ENCODE measurements at regions not wholly inside any gene's neighbourhood (a gene's known extent, or its start where the extent isn't known, plus 50 kb on each side); places are given as distances from the start of the nearest gene placed in this dataset.

- no peaks in the 10 kb centered on the region for H3K36me3 ChIP-seq (ENCODE audit: insufficient read depth, low read length)
- no peak overlapping the region for H3K4me3 ChIP-seq (ENCODE audit: low read depth in 1 of 2, low read length in 2 of 2)
- H3K79me2 ChIP-seq (ENCODE audit: insufficient read depth, low read length): no peaks in the 10 kb centered on the region
- no peak for ATAC-seq (ENCODE audit: insufficient read depth, low read depth)
- no peak for DNase-seq
- no peak overlapping the region for H3K4me2 ChIP-seq (ENCODE audit: insufficient read depth, low read length)
- H3K4me1 ChIP-seq (ENCODE audit: insufficient read depth, low read length): no peaks in the 10 kb centered on the region
- no peaks in the 10 kb centered on the region for H3K9me3 ChIP-seq (ENCODE audit: insufficient read depth, low read length, severe bottlenecking)
- H4K20me1 ChIP-seq (ENCODE audit: insufficient read depth, low read length): no peaks in the 10 kb centered on the region
- H2AFZ ChIP-seq (ENCODE audit: low read depth, low read length): no peak overlapping the region
- no peak for TF ChIP-seq EZH2 (IDR thresholded peaks at IDR 0.05; ENCODE audit: borderline replicate concordance, low read depth, low read length, severe bottlenecking)
- TF ChIP-seq, protein P1, sequence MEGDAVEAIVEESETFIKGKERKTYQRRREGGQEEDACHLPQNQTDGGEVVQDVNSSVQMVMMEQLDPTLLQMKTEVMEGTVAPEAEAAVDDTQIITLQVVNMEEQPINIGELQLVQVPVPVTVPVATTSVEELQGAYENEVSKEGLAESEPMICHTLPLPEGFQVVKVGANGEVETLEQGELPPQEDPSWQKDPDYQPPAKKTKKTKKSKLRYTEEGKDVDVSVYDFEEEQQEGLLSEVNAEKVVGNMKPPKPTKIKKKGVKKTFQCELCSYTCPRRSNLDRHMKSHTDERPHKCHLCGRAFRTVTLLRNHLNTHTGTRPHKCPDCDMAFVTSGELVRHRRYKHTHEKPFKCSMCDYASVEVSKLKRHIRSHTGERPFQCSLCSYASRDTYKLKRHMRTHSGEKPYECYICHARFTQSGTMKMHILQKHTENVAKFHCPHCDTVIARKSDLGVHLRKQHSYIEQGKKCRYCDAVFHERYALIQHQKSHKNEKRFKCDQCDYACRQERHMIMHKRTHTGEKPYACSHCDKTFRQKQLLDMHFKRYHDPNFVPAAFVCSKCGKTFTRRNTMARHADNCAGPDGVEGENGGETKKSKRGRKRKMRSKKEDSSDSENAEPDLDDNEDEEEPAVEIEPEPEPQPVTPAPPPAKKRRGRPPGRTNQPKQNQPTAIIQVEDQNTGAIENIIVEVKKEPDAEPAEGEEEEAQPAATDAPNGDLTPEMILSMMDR (IDR thresholded peaks at IDR 0.05; ENCODE audit: borderline replicate concordance, extremely low read depth, low read length, poor library complexity, severe bottlenecking): no peak
- no peaks in the 10 kb centered on the region for H3K27me3 ChIP-seq (ENCODE audit: insufficient read depth, low read length, poor library complexity)
- H3K27ac ChIP-seq (ENCODE audit: low read length): no peak overlapping the region
- H3K9ac ChIP-seq (ENCODE audit: low read depth, low read length): no peak overlapping the region
Measured at GRCh38 chr9:115687356-115687755, 466.2 kb upstream of the PAPPA start.

GRCh38 chr9:115689331-115689730 is 464.3 kb upstream of the PAPPA start:
- no peak overlapping the region for H2AFZ ChIP-seq (ENCODE audit: low read depth, low read length)
- H3K36me3 ChIP-seq (ENCODE audit: insufficient read depth, low read length): no peaks in the 10 kb centered on the region
- TF ChIP-seq, protein P1 (IDR thresholded peaks at IDR 0.05; ENCODE audit: borderline replicate concordance, extremely low read depth, low read length, poor library complexity, severe bottlenecking): no peak
- no peak for TF ChIP-seq EZH2 (IDR thresholded peaks at IDR 0.05; ENCODE audit: borderline replicate concordance, low read depth, low read length, severe bottlenecking)
- no peak overlapping the region for H3K9ac ChIP-seq (ENCODE audit: low read depth, low read length)
- no peaks in the 10 kb centered on the region for H3K4me1 ChIP-seq (ENCODE audit: insufficient read depth, low read length)
- no peaks in the 10 kb centered on the region for H3K9me3 ChIP-seq (ENCODE audit: insufficient read depth, low read length, severe bottlenecking)
- no peak for ATAC-seq (ENCODE audit: insufficient read depth, low read depth)
- no peaks in the 10 kb centered on the region for H3K79me2 ChIP-seq (ENCODE audit: insufficient read depth, low read length)
- no peak overlapping the region for H3K4me3 ChIP-seq (ENCODE audit: low read depth in 1 of 2, low read length in 2 of 2)
- DNase-seq: no peak
- H4K20me1 ChIP-seq (ENCODE audit: insufficient read depth, low read length): no peaks in the 10 kb centered on the region
- no peak overlapping the region for H3K27ac ChIP-seq (ENCODE audit: low read length)
- H3K27me3 ChIP-seq (ENCODE audit: insufficient read depth, low read length, poor library complexity): no peaks in the 10 kb centered on the region
- H3K4me2 ChIP-seq (ENCODE audit: insufficient read depth, low read length): no peak overlapping the region

GRCh38 chr9:115690786-115691496 is 462.6 kb upstream of the PAPPA start:
- Histone ChIP-seq H3K79me2 (ENCODE audit: insufficient read depth, low read length) (no peaks in the 10 kb centered on the region), H3K9ac (ENCODE audit: low read depth, low read length) (no peak overlapping the region), H3K4me2 (ENCODE audit: insufficient read depth, low read length) (no peak overlapping the region), H3K9me3 (ENCODE audit: insufficient read depth, low read length, severe bottlenecking) (no peaks in the 10 kb centered on the region), H2AFZ (ENCODE audit: low read depth, low read length) (no peak overlapping the region), H3K4me1 (ENCODE audit: insufficient read depth, low read length) (no peaks in the 10 kb centered on the region), H3K4me3 (ENCODE audit: low read depth in 1 of 2, low read length in 2 of 2) (no peak overlapping the region), H3K27me3 (ENCODE audit: insufficient read depth, low read length, poor library complexity) (no peaks in the 10 kb centered on the region), H4K20me1 (ENCODE audit: insufficient read depth, low read length) (no peaks in the 10 kb centered on the region), H3K36me3 (ENCODE audit: insufficient read depth, low read length) (no peaks in the 10 kb centered on the region), H3K27ac (ENCODE audit: low read length) (no peak overlapping the region)
- TF ChIP-seq, protein P1 (IDR thresholded peaks at IDR 0.05; ENCODE audit: borderline replicate concordance, extremely low read depth, low read length, poor library complexity, severe bottlenecking): no peak
- TF ChIP-seq EZH2 (IDR thresholded peaks at IDR 0.05; ENCODE audit: borderline replicate concordance, low read depth, low read length, severe bottlenecking): no peak
- ATAC-seq (ENCODE audit: insufficient read depth, low read depth) (no peak), DNase-seq (no peak)

Measured in DND-41 (cell line).